ENCODE measurements at regions not wholly inside any gene's neighbourhood (a gene's known extent, or its start where the extent isn't known, plus 50 kb on each side); places are given as distances from the start of the nearest gene placed in this dataset.

DNA sequence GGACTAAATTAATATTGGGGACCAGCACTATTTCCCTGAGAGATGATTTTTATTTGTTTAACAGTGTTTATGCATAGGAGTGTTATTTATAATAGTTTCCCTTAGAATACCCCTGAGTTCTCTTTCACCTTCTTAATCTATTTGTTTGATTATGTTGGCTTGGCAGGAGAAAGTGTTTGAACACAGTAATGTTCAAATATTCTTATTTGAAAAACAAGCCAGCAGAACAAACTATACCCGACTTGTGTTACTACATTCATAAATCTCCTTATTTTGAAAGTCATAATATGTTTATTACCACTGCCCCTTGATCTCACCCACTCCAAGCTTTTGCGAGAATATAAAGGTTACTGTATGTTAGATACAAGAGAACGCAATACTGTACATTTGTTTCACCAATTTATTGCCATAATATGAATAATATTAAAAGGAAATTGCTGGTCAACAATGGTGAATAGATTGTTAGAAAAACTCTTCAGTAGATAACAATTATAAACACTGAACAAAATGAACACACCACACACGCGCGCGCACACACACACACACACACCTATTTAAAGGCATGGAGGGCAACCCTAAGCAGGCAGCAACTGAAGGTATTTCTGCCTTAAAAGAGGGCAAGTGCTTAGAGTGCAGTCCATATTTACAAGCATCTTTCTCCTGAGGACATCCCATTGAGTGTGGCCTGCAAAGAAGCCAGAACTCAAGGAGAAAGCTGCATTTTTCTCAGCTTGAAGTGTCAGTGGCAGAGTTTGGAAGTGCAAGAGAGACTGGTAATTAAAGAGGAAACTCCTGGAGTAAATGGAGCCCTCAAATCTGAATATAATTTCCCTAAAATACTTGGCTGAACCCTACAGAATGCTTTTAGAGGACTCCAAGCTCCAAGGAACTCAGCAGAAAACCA, 279.4 kb upstream of the MAN1A1 start:
- TF ChIP-seq, protein P1, sequence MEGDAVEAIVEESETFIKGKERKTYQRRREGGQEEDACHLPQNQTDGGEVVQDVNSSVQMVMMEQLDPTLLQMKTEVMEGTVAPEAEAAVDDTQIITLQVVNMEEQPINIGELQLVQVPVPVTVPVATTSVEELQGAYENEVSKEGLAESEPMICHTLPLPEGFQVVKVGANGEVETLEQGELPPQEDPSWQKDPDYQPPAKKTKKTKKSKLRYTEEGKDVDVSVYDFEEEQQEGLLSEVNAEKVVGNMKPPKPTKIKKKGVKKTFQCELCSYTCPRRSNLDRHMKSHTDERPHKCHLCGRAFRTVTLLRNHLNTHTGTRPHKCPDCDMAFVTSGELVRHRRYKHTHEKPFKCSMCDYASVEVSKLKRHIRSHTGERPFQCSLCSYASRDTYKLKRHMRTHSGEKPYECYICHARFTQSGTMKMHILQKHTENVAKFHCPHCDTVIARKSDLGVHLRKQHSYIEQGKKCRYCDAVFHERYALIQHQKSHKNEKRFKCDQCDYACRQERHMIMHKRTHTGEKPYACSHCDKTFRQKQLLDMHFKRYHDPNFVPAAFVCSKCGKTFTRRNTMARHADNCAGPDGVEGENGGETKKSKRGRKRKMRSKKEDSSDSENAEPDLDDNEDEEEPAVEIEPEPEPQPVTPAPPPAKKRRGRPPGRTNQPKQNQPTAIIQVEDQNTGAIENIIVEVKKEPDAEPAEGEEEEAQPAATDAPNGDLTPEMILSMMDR (IDR thresholded peaks at IDR 0.05) = no peak; the same call in 1 of the 2 replicates
- Mint-ChIP-seq H3K4me3 (no peak overlapping the region), H3K36me3 (ENCODE audit: low read depth) (no peaks in the 10 kb centered on the region), H3K27me3 (ENCODE audit: insufficient read depth) (no peaks in the 10 kb centered on the region; the same call in 1 of the 2 replicates), H3K27ac (no peak overlapping the region), H3K4me1 (ENCODE audit: low read depth) (peaks cover 11% of the 10 kb centered on the region; the same call in 1 of the 2 replicates), H3K9me3 (peaks cover 4% of the 10 kb centered on the region; the same call in 1 of the 2 replicates)
- no peak for DNase-seq

DNA sequence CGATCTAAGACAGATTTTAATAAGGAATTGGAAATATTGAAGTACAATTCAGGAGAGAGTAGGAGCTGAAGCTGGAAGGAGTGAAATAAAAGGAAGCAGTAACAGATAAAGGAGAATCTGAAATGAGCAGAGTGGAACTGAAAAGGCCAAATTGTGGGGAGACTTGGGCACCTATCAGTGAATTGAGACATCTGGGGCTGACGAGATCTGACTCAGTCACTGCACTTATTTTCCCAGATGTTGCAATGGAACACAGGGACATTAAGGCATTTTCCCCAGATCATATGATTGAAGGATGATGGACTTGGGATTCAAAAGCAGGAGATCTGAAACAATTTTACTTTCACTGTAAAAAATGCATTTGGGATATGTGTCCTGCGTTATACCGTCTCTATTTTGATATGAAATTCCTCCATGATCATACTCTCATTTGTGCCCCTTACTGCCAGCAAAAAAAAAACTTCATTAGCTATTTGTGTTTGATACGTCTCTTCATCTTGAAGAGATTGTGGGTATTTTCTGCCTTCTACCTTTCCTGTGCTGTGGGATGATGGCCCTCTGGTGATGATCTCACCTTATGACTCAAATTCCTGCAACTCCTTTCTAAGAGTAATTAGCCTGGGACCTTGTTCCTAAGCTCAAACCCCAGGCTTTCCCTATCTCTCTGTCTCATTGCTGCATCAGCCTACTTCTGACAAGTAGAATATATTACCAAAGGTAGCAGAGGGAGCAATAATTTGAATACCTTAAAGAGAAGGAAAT, 278.5 kb upstream of the MAN1A1 start:
- no peak for DNase-seq
- Mint-ChIP-seq H3K27me3 (ENCODE audit: insufficient read depth) (no peaks in the 10 kb centered on the region; the same call in 1 of the 2 replicates), H3K9me3 (peaks cover 4% of the 10 kb centered on the region; the same call in 1 of the 2 replicates), H3K4me1 (ENCODE audit: low read depth) (peaks cover 11% of the 10 kb centered on the region; the same call in 1 of the 2 replicates), H3K36me3 (ENCODE audit: low read depth) (no peaks in the 10 kb centered on the region), H3K27ac (no peak overlapping the region), H3K4me3 (no peak overlapping the region)
- TF ChIP-seq, protein P1 (IDR thresholded peaks at IDR 0.05) = no peak

DNA sequence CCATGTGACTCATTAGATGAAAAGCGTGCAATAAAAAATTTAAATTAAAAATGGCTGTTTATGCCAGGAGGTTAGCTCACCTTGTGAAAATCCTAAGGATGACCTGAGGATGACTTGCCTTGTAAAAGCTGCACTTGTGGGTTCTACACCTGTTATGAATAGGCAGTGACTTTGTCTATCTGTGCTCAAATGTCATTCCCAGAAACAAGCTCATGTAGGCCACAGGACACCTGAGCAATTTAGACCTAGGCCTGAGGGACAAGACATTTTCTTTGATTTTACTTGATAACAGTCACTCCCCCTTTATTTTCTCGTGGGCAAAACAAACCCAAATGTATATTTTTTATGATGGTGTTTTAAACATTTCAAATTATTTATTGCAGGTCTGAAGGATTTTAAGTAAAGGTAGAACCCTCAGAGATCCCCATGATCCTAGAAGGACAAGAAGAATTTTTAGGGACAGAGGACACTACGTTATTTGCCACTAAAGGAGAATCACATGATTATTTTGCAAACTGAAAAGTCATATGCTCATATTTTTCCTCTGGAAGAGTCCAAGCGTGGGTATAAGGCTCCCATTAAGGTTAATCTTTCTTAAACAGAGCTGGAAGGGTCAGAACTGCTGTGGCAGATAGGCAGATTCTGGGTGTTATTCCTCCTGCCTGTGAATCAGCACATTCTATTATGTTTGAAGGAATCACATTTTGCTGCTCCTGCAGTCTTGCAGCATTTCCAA, 277.5 kb upstream of the MAN1A1 start:
- H3K27ac Mint-ChIP-seq = no peak overlapping the region
- H3K27me3 Mint-ChIP-seq (ENCODE audit: insufficient read depth) = no peaks in the 10 kb centered on the region; the same call in 1 of the 2 replicates
- peaks cover 4% of the 10 kb centered on the region; the same call in 1 of the 2 replicates for H3K9me3 Mint-ChIP-seq
- TF ChIP-seq, protein P1 (IDR thresholded peaks at IDR 0.05) = no peak
- peaks cover 11% of the 10 kb centered on the region; the same call in 1 of the 2 replicates for H3K4me1 Mint-ChIP-seq (ENCODE audit: low read depth)
- no peak overlapping the region for H3K4me3 Mint-ChIP-seq
- no peaks in the 10 kb centered on the region for H3K36me3 Mint-ChIP-seq (ENCODE audit: low read depth)
- no peak for DNase-seq

DNA sequence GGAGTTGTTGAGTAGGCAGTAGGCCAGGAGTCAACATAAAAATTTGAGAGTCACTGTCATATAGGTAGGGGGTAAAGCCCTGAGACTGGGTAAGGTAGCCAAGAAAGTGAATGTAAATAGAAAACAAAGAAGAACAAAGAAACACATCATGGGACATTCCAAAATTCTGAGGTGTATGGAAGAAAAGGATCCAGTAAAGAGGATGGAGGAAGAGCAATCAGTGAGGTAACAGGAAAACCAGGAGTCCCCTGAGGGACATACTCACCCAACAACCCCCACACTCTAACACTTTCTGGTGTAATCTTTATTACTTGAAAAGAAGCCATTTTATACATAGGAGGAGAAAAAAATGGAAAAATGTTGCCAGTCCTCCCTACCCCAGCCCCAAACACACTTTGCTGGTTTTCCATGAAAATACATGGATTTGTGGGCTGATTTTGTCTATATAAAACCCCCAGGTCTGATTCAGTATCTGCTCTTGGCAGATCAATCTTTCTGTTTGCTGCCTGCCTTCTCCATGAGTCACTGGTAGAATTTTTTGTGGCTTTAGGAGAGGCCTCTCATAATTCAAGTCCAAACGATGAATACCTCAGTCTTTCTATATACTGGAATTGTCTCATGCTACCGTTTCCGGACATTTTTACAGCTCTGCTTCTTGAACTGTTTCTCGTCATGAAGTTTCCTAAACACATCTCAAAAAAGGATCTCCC, 271.4 kb upstream of the MAN1A1 start:
- H3K9me3 Mint-ChIP-seq = peaks cover 10% of the 10 kb centered on the region
- peak overlapping the region; percentile 79 for H3K27ac Mint-ChIP-seq

More for the DNA sequence above, 271.4 kb upstream of the MAN1A1 start:
- Mint-ChIP-seq H3K4me1 (ENCODE audit: low read depth) (peaks cover 18% of the 10 kb centered on the region; the same call in 1 of the 2 replicates), H3K36me3 (ENCODE audit: low read depth) (peaks cover 5% of the 10 kb centered on the region; the same call in 1 of the 2 replicates), H3K27me3 (ENCODE audit: insufficient read depth) (no peaks in the 10 kb centered on the region), H3K4me3 (peak overlapping the region; percentile 23; the same call in 1 of the 2 replicates)
- TF ChIP-seq, protein P1 (IDR thresholded peaks at IDR 0.05) = no peak
- peak; percentile 74 for DNase-seq

Data from HFFc6 (cell line).